MM.1S (cell line): ENCODE measurements at regions not wholly inside any gene's neighbourhood (a gene's known extent, or its start where the extent isn't known, plus 50 kb on each side); places are given as distances from the start of the nearest gene placed in this dataset.

Experiments
- CTCF ChIP-seq: fragments of 300-600 bp; sonication (generic); IDR thresholded peaks from 2 replicates; pipeline ENCODE4 v1.5.1; 2016; ENCODE audit warnings: antibody characterized with exemption, low read length, mixed read lengths
- EZH2 ChIP-seq: fragments of 300-600 bp; sonication (generic); optimal IDR thresholded peaks from 2 replicates; pipeline ENCODE3; 2017; ENCODE audit warnings: low read depth, mild to moderate bottlenecking, antibody characterized with exemption, low read length, mixed read lengths
- EZH2phosphoT487 ChIP-seq: fragments of 300-600 bp; sonication (generic); IDR thresholded peaks from 2 replicates; pipeline ENCODE4 v1.6.1; 2018; ENCODE audit warnings: antibody characterized with exemption, low read length

GRCh38 chr3:94967196-94967595, 904.3 kb downstream of the NSUN3 start:
- TF ChIP-seq CTCF: no peak
- TF ChIP-seq EZH2phosphoT487: no peak
- TF ChIP-seq EZH2: no peak
